ENCODE measurements at regions not wholly inside any gene's neighbourhood (a gene's known extent, or its start where the extent isn't known, plus 50 kb on each side); places are given as distances from the start of the nearest gene placed in this dataset.

GRCh38 chr5:173441053-173441628, 112.9 kb upstream of the STC2 start:
- Histone ChIP-seq H3K27me3 (ENCODE audit: control insufficient read depth in 2 of 2, insufficient read depth in 2 of 2, low read length in 2 of 2) (no peaks in the 10 kb centered on the region), H3K4me3 (replicated peaks in 1 of 3; ENCODE audit: insufficient read depth in 1 of 3, low read depth in 1 of 3, low read length in 3 of 3) (no peak overlapping the region), H3K27ac (ENCODE audit: insufficient read depth, low read depth, low read length) (no peak overlapping the region), H2AFZ (ENCODE audit: low read depth, low read length) (no peak overlapping the region), H3K4me2 (ENCODE audit: insufficient read depth, low read length) (no peak overlapping the region), H4K20me1 (replicated peaks; ENCODE audit: control insufficient read depth, extremely low read depth, insufficient read depth, low read length) (no peaks in the 10 kb centered on the region), H3K9me1 (replicated peaks; ENCODE audit: control insufficient read depth, extremely low read depth, insufficient read depth, low read length) (no peaks in the 10 kb centered on the region), H3K36me3 (ENCODE audit: control insufficient read depth in 2 of 2, extremely low read depth in 1 of 2, insufficient read depth in 2 of 2, low read length in 2 of 2) (no peaks in the 10 kb centered on the region), H3K4me1 (ENCODE audit: control insufficient read depth, extremely low read depth, insufficient read depth, low read length) (no peaks in the 10 kb centered on the region), H3K9me3 (replicated peaks; ENCODE audit: control insufficient read depth, insufficient read depth, low read length) (no peaks in the 10 kb centered on the region), H3K9ac (replicated peaks; ENCODE audit: extremely low read depth, insufficient read depth, low read length) (no peak overlapping the region), H3K79me2 (ENCODE audit: control insufficient read depth, insufficient read depth, low read length) (no peaks in the 10 kb centered on the region)
- no peak for DNase-seq (ENCODE audit: low read depth, low spot score)
- intact Hi-C loops (cut with micrococcal nuclease) (no loop called here), dilution Hi-C loops (cut with MboI; ENCODE audit: extremely low pct_ligation_motif_present, low sequenced_read_pairs) (no loop called here)
- POLR2A ChIA-PET = no interaction called here
- no peak for TF ChIP-seq FOS (IDR thresholded peaks at IDR 0.05; ENCODE audit: borderline replicate concordance, insufficient read depth, low read length)
- no peak for TF ChIP-seq MYC (IDR thresholded peaks at IDR 0.05; ENCODE audit: low read depth, low read length)
- TF ChIP-seq CTCF (IDR thresholded peaks at IDR 0.05; ENCODE audit: extremely low read depth in 1 of 2, insufficient read depth in 1 of 2, low read depth in 1 of 2, low read length in 2 of 2) = no peak
- no peak for TF ChIP-seq MAX (IDR thresholded peaks at IDR 0.05; ENCODE audit: insufficient read depth, insufficient read length)
- TF ChIP-seq EZH2 (IDR thresholded peaks at IDR 0.05; ENCODE audit: borderline replicate concordance, low read depth, low read length, severe bottlenecking) = no peak
- TF ChIP-seq GATA2 (IDR thresholded peaks at IDR 0.05; ENCODE audit: insufficient read depth, insufficient read length, low read depth, low read length) = no peak
- no peak for TF ChIP-seq POLR2AphosphoS5 (IDR thresholded peaks at IDR 0.05; ENCODE audit: insufficient read depth, low read depth, low read length)
- no peak for TF ChIP-seq JUN (IDR thresholded peaks at IDR 0.05; ENCODE audit: borderline replicate concordance, insufficient read depth, insufficient read length, low read depth)
- no peak for TF ChIP-seq POLR2A (IDR thresholded peaks at IDR 0.05; ENCODE audit: low read depth, low read length)
- no peak for FAIRE-seq
- BruUV-seq (replicated peaks) = no TSS peak
- CTCF ChIA-PET = interaction anchor here (0.6 kb wide), 1 partner anchor 125 kb away, joined by 3 read pairs; no protein-coding TSS in a partner anchor
